ENCODE measurements at regions not wholly inside any gene's neighbourhood (a gene's known extent, or its start where the extent isn't known, plus 50 kb on each side); places are given as distances from the start of the nearest gene placed in this dataset.

GRCh38 chr12:115102450-115102849 lies 418.5 kb upstream of the TBX3 start:
- in situ Hi-C loops (cut with MboI; ENCODE audit: low pct_unique_long_range_greater_than_20kb, low sequenced_read_pairs, unreplicated experiment), result no loop called here
- no peak for TF ChIP-seq CTCF (IDR thresholded peaks at IDR 0.05; ENCODE audit: extremely low read depth, insufficient read depth, missing control alignments)
- DNase-seq (ENCODE audit: low spot score), result no peak

GRCh38 chr12:115101520-115101919 lies 417.5 kb upstream of the TBX3 start:
- in situ Hi-C loops (cut with MboI; ENCODE audit: low pct_unique_long_range_greater_than_20kb, low sequenced_read_pairs, unreplicated experiment), result no loop called here
- DNase-seq (ENCODE audit: low spot score), result no peak
- no peak for TF ChIP-seq CTCF (IDR thresholded peaks at IDR 0.05; ENCODE audit: extremely low read depth, insufficient read depth, missing control alignments)

DNA sequence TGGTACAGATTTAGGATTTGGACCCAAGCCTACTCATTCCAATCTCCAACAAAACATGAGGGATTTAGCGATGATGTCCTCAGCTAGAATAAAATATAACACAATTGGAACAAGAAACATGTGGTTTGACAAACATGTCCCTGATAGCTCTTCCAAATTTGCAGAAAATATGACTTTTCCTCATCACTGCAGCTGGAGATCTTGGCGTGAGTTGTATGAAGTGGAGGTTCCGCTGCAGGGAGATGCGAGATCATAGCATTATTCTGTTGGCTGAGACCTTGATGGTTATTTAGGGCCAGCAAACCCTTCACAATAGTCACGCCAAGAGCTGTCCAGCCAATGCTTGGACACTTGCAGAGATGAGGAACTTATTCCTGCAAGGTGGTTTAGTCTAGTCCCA lies 413.4 kb upstream of the TBX3 start:
- DNase-seq (ENCODE audit: low spot score), result no peak
- no peak for TF ChIP-seq CTCF (IDR thresholded peaks at IDR 0.05; ENCODE audit: extremely low read depth, insufficient read depth, missing control alignments)
- in situ Hi-C loops (cut with MboI; ENCODE audit: low pct_unique_long_range_greater_than_20kb, low sequenced_read_pairs, unreplicated experiment), result no loop called here

DNA sequence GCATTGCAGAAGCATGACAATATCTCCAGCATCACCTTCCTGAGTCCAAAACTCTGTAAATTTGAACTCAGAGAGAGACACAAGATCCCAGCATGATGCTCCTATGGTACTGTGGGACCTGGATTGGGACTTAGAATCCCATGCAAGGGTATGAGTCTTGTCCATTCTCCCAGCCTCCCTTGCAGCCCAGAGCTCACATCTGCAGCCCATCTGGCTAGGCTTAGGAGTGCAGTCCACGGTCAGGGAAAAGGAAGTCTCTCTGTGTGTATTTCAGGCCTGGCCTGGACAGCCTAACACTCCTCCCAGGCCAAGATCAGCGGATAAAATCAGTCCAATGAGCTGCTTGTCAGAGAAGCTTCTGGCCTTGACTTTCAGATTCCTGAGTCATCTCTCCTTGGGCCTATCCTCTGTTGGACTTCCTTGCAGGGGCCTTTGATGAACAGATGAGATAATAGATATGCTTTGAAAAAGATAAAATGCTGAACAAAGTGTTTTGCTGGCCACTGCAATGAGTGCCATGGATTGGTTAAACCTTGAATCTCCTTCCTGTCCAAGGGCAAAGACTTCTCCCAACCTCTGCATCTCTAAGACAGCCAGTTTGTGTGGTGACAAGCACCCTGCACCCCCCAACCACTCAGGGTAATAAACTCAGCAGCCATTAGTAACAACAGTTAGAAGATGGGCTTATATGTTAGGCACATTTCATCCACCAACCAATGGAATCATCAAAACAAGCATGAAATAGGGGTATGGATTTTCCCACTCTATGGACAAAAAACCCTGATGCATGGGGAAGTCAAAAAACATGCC lies 412.8 kb upstream of the TBX3 start:
- in situ Hi-C loops (cut with MboI; ENCODE audit: low pct_unique_long_range_greater_than_20kb, low sequenced_read_pairs, unreplicated experiment), result no loop called here
- no peak for DNase-seq (ENCODE audit: low spot score)
- TF ChIP-seq CTCF (IDR thresholded peaks at IDR 0.05; ENCODE audit: extremely low read depth, insufficient read depth, missing control alignments), result no peak

DNA sequence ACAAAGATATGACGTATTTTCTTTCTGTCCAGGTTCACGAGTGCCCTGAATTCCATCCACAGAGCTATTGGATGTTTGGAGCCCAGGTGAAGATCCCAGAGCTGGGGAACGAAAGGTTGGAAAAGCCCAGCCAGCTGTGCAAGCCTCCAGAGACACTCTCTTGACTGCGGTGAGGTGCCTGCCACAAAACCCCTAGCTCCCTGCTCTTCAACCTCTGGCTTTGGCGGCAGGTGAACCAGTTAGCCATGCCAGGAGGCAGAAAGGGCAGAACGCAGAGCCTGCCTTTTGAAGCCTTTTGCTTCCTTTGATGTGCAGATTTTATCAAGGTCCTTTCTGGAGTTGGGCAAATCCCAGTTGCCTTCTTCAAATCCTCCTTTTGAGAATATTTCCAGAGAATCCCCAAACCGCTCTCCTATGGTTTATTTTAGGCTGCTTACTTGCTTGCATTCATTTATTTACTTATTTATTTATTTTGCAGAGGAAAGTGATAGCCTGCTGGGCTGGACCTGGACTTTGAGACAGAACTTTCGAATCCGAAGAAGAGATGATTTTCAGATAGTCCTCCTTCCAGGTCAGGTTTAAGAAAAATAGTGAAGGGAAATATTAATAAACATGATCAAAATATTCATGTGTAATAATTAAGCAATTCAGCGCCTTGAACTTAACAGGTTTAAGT lies 411.2 kb upstream of the TBX3 start:
- DNase-seq (ENCODE audit: low spot score), result no peak
- in situ Hi-C loops (cut with MboI; ENCODE audit: low pct_unique_long_range_greater_than_20kb, low sequenced_read_pairs, unreplicated experiment), result no loop called here
- no peak for TF ChIP-seq CTCF (IDR thresholded peaks at IDR 0.05; ENCODE audit: extremely low read depth, insufficient read depth, missing control alignments)

DNA sequence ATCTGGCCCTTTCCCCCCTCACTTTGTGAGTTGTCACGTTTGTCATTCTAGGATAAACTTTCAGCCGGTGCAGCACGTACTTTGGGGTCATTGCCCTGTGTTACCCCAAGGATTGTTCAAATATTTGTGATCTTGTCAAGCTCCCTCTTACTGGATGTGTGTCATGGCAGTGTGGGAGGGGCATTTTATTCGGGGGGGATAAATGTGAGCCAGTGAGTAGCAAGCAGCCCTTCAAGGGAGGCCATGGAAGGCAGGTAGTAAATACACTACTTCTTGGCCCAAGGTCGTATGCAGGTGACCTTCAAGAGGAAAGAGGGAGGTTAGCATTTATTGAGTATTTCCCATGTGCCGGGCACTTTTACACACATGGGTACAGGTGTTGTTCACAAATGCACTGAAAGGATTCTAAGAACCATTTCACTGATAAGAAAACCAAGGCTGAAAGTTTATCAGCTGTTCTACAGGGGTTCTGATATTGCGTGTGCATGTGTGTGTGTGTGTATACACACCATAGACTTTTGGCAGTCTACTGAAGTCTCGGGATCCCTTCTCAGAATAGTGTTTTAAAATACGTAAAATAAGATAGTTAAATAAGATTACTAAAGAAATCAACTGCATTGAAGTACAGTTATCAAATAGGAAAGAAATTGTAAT lies 410.3 kb upstream of the TBX3 start:
- TF ChIP-seq CTCF (IDR thresholded peaks at IDR 0.05; ENCODE audit: extremely low read depth, insufficient read depth, missing control alignments), result no peak
- in situ Hi-C loops (cut with MboI; ENCODE audit: low pct_unique_long_range_greater_than_20kb, low sequenced_read_pairs, unreplicated experiment), result no loop called here
- DNase-seq (ENCODE audit: low spot score), result no peak

Measured in GM13977 (cell line).